ENCODE measurements at regions not wholly inside any gene's neighbourhood (a gene's known extent, or its start where the extent isn't known, plus 50 kb on each side); places are given as distances from the start of the nearest gene placed in this dataset.

DNA sequence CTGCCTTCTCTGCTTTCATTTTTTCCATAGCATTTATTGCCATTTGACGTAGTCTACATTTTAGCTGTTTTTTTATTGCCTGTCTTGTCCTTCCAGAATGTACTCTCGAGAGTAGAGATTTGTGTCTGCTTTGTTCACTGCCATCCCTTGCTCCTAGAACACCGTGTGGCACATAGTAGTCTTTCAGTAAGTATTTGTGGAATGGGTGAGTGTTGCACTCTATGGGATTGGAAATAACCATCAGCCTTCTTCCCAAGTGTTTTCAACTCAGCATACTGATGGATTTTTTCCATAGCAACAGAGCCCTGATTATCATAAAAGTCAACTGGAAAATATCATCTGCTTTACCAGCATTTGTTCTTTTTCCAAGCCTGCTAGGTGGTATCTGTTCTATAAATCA lies 462.6 kb downstream of the ENC1 start:
- TF ChIP-seq, protein P1, sequence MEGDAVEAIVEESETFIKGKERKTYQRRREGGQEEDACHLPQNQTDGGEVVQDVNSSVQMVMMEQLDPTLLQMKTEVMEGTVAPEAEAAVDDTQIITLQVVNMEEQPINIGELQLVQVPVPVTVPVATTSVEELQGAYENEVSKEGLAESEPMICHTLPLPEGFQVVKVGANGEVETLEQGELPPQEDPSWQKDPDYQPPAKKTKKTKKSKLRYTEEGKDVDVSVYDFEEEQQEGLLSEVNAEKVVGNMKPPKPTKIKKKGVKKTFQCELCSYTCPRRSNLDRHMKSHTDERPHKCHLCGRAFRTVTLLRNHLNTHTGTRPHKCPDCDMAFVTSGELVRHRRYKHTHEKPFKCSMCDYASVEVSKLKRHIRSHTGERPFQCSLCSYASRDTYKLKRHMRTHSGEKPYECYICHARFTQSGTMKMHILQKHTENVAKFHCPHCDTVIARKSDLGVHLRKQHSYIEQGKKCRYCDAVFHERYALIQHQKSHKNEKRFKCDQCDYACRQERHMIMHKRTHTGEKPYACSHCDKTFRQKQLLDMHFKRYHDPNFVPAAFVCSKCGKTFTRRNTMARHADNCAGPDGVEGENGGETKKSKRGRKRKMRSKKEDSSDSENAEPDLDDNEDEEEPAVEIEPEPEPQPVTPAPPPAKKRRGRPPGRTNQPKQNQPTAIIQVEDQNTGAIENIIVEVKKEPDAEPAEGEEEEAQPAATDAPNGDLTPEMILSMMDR (IDR thresholded peaks at IDR 0.05), result no peak
- Histone ChIP-seq H3K36me3 (no peaks in the 10 kb centered on the region), H3K9me3 (no peaks in the 10 kb centered on the region), H3K4me1 (ENCODE audit: control insufficient read depth in 1 of 2, low read depth in 2 of 2) (no peaks in the 10 kb centered on the region), H3K27me3 (replicated peaks; ENCODE audit: insufficient read depth) (no peaks in the 10 kb centered on the region), H3K4me3 (no peak overlapping the region), H3K27ac (no peak overlapping the region)
- DNase-seq (ENCODE audit: low spot score) (no peak), ATAC-seq (ENCODE audit: insufficient number of reproducible peaks, low FRiP score, low read depth) (no peak)

DNA sequence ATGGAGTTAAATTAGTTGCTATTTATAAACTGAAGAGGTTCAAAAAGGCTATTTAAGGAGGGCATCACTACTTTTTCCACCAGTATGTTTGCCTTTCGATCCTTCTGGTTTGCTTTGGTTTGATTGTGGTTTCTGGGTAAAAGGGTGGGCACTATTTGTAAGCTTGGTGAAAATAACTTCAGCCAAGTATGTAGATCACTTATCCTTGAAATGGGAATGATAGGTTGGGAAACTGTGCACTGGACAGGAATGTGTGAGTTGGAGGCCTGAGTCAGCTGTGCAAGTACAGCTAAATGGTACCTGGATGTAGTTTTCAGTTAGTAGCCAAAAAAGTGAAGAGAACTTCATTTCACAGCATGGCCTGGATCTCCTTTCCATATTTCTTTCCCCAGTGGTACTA lies 466.2 kb downstream of the ENC1 start:
- no peaks in the 10 kb centered on the region for H3K36me3 ChIP-seq
- TF ChIP-seq, protein P1 (IDR thresholded peaks at IDR 0.05), result no peak
- no peak for DNase-seq (ENCODE audit: low spot score)
- no peaks in the 10 kb centered on the region for H3K9me3 ChIP-seq
- no peak overlapping the region for H3K27ac ChIP-seq
- H3K27me3 ChIP-seq (replicated peaks; ENCODE audit: insufficient read depth), result no peaks in the 10 kb centered on the region
- H3K4me1 ChIP-seq (ENCODE audit: control insufficient read depth in 1 of 2, low read depth in 2 of 2), result no peaks in the 10 kb centered on the region
- H3K4me3 ChIP-seq, result no peak overlapping the region
- ATAC-seq (ENCODE audit: insufficient number of reproducible peaks, low FRiP score, low read depth), result no peak

DNA sequence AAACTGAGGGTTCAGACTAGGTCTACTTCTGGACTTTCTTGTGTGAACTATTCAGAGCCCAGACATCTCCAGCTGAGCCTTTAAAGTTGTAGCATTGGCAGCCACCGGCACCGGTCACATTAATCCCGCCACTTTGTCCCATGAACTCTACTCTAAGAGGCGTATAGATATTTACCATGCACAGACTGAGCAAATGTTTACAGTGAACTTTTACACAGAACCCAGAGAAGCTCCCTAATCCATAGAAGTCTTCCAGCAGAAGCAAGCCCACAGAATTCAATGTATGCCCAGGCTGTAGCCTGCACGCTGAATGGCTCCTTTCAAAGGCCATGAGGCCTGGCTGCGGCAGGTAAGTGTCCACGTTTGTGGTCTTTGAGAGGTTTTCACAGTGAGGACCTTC lies 466.9 kb downstream of the ENC1 start:
- Histone ChIP-seq H3K27me3 (replicated peaks; ENCODE audit: insufficient read depth) (no peaks in the 10 kb centered on the region), H3K9me3 (no peaks in the 10 kb centered on the region), H3K4me3 (no peak overlapping the region), H3K36me3 (no peaks in the 10 kb centered on the region), H3K27ac (no peak overlapping the region), H3K4me1 (ENCODE audit: control insufficient read depth in 1 of 2, low read depth in 2 of 2) (no peaks in the 10 kb centered on the region)
- ATAC-seq (ENCODE audit: insufficient number of reproducible peaks, low FRiP score, low read depth) (no peak), DNase-seq (ENCODE audit: low spot score) (no peak)
- TF ChIP-seq, protein P1 (IDR thresholded peaks at IDR 0.05), result no peak

DNA sequence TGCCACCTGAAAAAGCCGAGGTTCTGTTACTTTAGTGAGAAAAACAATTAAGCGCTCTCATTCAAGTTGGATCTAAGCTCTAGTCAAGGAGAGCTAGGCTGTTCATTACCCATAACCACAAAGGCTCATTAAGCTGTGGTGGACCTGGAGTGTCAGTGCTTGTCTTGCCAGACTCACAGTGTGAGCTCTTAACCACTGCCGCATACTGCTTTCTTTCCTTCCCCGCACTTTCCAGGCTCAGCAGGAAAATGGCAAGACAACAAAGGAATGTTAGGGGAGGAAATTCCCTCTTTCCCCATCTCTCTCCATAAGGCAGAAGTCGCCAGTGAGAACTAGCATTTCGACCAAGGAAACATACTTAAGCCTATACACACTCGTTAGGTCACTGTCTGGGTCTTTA lies 467.3 kb downstream of the ENC1 start:
- H3K27ac ChIP-seq, result no peak overlapping the region
- H3K9me3 ChIP-seq, result no peaks in the 10 kb centered on the region
- TF ChIP-seq, protein P1 (IDR thresholded peaks at IDR 0.05), result no peak
- no peaks in the 10 kb centered on the region for H3K4me1 ChIP-seq (ENCODE audit: control insufficient read depth in 1 of 2, low read depth in 2 of 2)
- no peaks in the 10 kb centered on the region for H3K36me3 ChIP-seq
- DNase-seq (ENCODE audit: low spot score) (no peak), ATAC-seq (ENCODE audit: insufficient number of reproducible peaks, low FRiP score, low read depth) (no peak)
- no peak overlapping the region for H3K4me3 ChIP-seq
- H3K27me3 ChIP-seq (replicated peaks; ENCODE audit: insufficient read depth), result no peaks in the 10 kb centered on the region

DNA sequence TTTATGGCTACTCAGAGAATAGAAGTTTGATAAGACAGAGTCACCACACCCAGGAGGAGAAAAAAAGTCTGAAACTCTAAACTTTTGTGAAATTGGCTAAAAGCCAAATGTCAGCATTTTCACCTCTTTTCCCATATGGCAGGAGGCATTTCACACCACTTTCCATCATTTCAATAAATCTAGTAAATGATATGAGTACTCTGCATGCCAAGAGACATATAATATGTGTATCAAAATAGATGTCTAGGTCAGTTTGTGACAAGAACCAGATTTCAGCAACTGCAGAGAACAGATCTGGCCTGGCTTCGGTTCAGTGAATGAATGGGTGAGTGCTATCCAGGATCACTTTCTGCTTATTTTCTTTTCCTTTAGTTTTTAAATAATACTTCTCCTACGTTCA lies 470.8 kb downstream of the ENC1 start:
- ATAC-seq (ENCODE audit: insufficient number of reproducible peaks, low FRiP score, low read depth) (no peak), DNase-seq (ENCODE audit: low spot score) (no peak)
- no peak overlapping the region for H3K4me3 ChIP-seq
- H3K27ac ChIP-seq, result no peak overlapping the region
- no peaks in the 10 kb centered on the region for H3K36me3 ChIP-seq
- H3K4me1 ChIP-seq (ENCODE audit: control insufficient read depth in 1 of 2, low read depth in 2 of 2), result no peaks in the 10 kb centered on the region
- H3K9me3 ChIP-seq, result no peaks in the 10 kb centered on the region
- H3K27me3 ChIP-seq (replicated peaks; ENCODE audit: insufficient read depth), result no peaks in the 10 kb centered on the region
- TF ChIP-seq, protein P1 (IDR thresholded peaks at IDR 0.05), result no peak

Measured in thoracic aorta (tissue), 2 donors.